KOPT-K1 (cell line): ENCODE measurements at regions not wholly inside any gene's neighbourhood (a gene's known extent, or its start where the extent isn't known, plus 50 kb on each side); places are given as distances from the start of the nearest gene placed in this dataset.

Experiments used
- H3K27ac ChIP-seq: fragments of 200-600 bp; sonication (generic); 2 replicates; pipeline ENCODE4 v1.5.1; 2016; ENCODE audit warnings: antibody characterized with exemption, mild to moderate bottlenecking, low read depth, low read length; ENCODE audit not compliant: poor library complexity, severe bottlenecking
- H3K36me3 ChIP-seq: fragments of 200-600 bp; sonication (generic); 2 replicates; pipeline ENCODE4 v1.5.1; 2017; ENCODE audit warnings: antibody characterized with exemption, mild to moderate bottlenecking, low read length, moderate library complexity; ENCODE audit not compliant: insufficient read depth
- H3K9me3 ChIP-seq: fragments of 200-600 bp; sonication (generic); 2 replicates; pipeline ENCODE4 v1.5.1; 2017; ENCODE audit warnings: antibody characterized with exemption, low read length, mild to moderate bottlenecking; ENCODE audit not compliant: insufficient read depth, poor library complexity, severe bottlenecking

GRCh38 chr12:107351109-107351508 lies 257.8 kb upstream of the CRY1 start:
- H3K9me3 ChIP-seq = peaks cover 3% of the 10 kb centered on the region
- no peaks in the 10 kb centered on the region for H3K36me3 ChIP-seq
- H3K27ac ChIP-seq = no peak overlapping the region

GRCh38 chr12:107351713-107352112 lies 258.4 kb upstream of the CRY1 start:
- H3K27ac ChIP-seq = no peak overlapping the region
- H3K9me3 ChIP-seq = peaks cover 3% of the 10 kb centered on the region
- no peaks in the 10 kb centered on the region for H3K36me3 ChIP-seq

GRCh38 chr12:107352347-107353081 lies 259.2 kb upstream of the CRY1 start:
- Histone ChIP-seq H3K27ac (no peak overlapping the region), H3K36me3 (no peaks in the 10 kb centered on the region)

GRCh38 chr12:107353312-107353711 lies 260.0 kb upstream of the CRY1 start:
- no peak overlapping the region for H3K27ac ChIP-seq
- no peaks in the 10 kb centered on the region for H3K9me3 ChIP-seq

More at GRCh38 chr12:107352347-107353081, 259.2 kb upstream of the CRY1 start:
- H3K9me3 ChIP-seq = no peaks in the 10 kb centered on the region

GRCh38 chr12:107355004-107355565 lies 261.7 kb upstream of the CRY1 start:
- Histone ChIP-seq H3K36me3 (no peaks in the 10 kb centered on the region), H3K9me3 (no peaks in the 10 kb centered on the region), H3K27ac (no peak overlapping the region)

More at GRCh38 chr12:107353312-107353711, 260.0 kb upstream of the CRY1 start:
- no peaks in the 10 kb centered on the region for H3K36me3 ChIP-seq

- Histone ChIP-seq H3K36me3 (no peaks in the 10 kb centered on the region), H3K27ac (no peak overlapping the region), H3K9me3 (no peaks in the 10 kb centered on the region)
Measured at GRCh38 chr12:107355612-107356011, 262.3 kb upstream of the CRY1 start.

- no peak overlapping the region for H3K27ac ChIP-seq
Measured at GRCh38 chr12:107356266-107356936, 263.1 kb upstream of the CRY1 start.

GRCh38 chr12:107356937-107357295 lies 263.6 kb upstream of the CRY1 start:
- H3K36me3 ChIP-seq = no peaks in the 10 kb centered on the region
- no peaks in the 10 kb centered on the region for H3K9me3 ChIP-seq
- H3K27ac ChIP-seq = no peak overlapping the region

More at GRCh38 chr12:107356266-107356936, 263.1 kb upstream of the CRY1 start:
- Histone ChIP-seq H3K36me3 (no peaks in the 10 kb centered on the region), H3K9me3 (no peaks in the 10 kb centered on the region)

- Histone ChIP-seq H3K36me3 (no peaks in the 10 kb centered on the region), H3K9me3 (no peaks in the 10 kb centered on the region), H3K27ac (no peak overlapping the region)
Measured at GRCh38 chr12:107359382-107359781, 266.0 kb upstream of the CRY1 start.

GRCh38 chr12:107360033-107360432 lies 266.7 kb upstream of the CRY1 start:
- H3K27ac ChIP-seq = no peak overlapping the region
- no peaks in the 10 kb centered on the region for H3K36me3 ChIP-seq
- no peaks in the 10 kb centered on the region for H3K9me3 ChIP-seq

- H3K9me3 ChIP-seq = no peaks in the 10 kb centered on the region
- H3K36me3 ChIP-seq = no peaks in the 10 kb centered on the region
- no peak overlapping the region for H3K27ac ChIP-seq
Measured at GRCh38 chr12:107360482-107360881, 267.1 kb upstream of the CRY1 start.

GRCh38 chr12:107361970-107362369 lies 268.6 kb upstream of the CRY1 start:
- no peak overlapping the region for H3K27ac ChIP-seq
- H3K36me3 ChIP-seq = no peaks in the 10 kb centered on the region
- H3K9me3 ChIP-seq = no peaks in the 10 kb centered on the region

GRCh38 chr12:107362960-107363359 lies 269.6 kb upstream of the CRY1 start:
- Histone ChIP-seq H3K36me3 (no peaks in the 10 kb centered on the region), H3K27ac (no peak overlapping the region), H3K9me3 (no peaks in the 10 kb centered on the region)

GRCh38 chr12:107364875-107365518 lies 271.6 kb upstream of the CRY1 start:
- H3K9me3 ChIP-seq = no peaks in the 10 kb centered on the region
- H3K27ac ChIP-seq = no peak overlapping the region
- no peaks in the 10 kb centered on the region for H3K36me3 ChIP-seq

GRCh38 chr12:107365703-107366102 lies 272.4 kb upstream of the CRY1 start:
- Histone ChIP-seq H3K36me3 (no peaks in the 10 kb centered on the region), H3K27ac (no peak overlapping the region), H3K9me3 (no peaks in the 10 kb centered on the region)
